ENCODE measurements at regions not wholly inside any gene's neighbourhood (a gene's known extent, or its start where the extent isn't known, plus 50 kb on each side); places are given as distances from the start of the nearest gene placed in this dataset.

- no peaks in the 10 kb centered on the region for H3K9me2 ChIP-seq (ENCODE audit: insufficient read depth)
- no peaks in the 10 kb centered on the region for H3K79me2 ChIP-seq (ENCODE audit: insufficient read depth)
- no peak overlapping the region for H3K9ac ChIP-seq
- no peak overlapping the region for H2AFZ ChIP-seq
- peaks cover 51% of the 10 kb centered on the region for H3K4me1 ChIP-seq (ENCODE audit: insufficient read depth)
- H3K27me3 ChIP-seq (replicated peaks; ENCODE audit: insufficient read depth): no peaks in the 10 kb centered on the region
- in situ Hi-C loops (cut with MboI): no loop called here
- peak overlapping the region; percentile 61 for H3K27ac ChIP-seq
- H3K4me3 ChIP-seq: peak overlapping the region; percentile 30
- no peaks in the 10 kb centered on the region for H3K9me3 ChIP-seq (ENCODE audit: low read depth)
- H3K4me2 ChIP-seq (ENCODE audit: unreplicated experiment): peak overlapping the region; percentile 76
- H3K36me3 ChIP-seq (ENCODE audit: low read depth): no peaks in the 10 kb centered on the region
- peaks cover 25% of the 10 kb centered on the region for H3F3A ChIP-seq (ENCODE audit: insufficient read depth)
- no peaks in the 10 kb centered on the region for H4K20me1 ChIP-seq (ENCODE audit: insufficient read depth)
- DNase-seq: peak; percentile 38
- no peak for TF ChIP-seq EZH2phosphoT487 (IDR thresholded peaks at IDR 0.05; ENCODE audit: insufficient read depth, low read depth)
- TF ChIP-seq EZH2 (IDR thresholded peaks at IDR 0.05; ENCODE audit: insufficient read depth, poor library complexity, severe bottlenecking): no peak
Measured at GRCh38 chr7:81366546-81366945, 403.3 kb downstream of the HGF start.

GRCh38 chr7:81361769-81362312 lies 408.0 kb downstream of the HGF start:
- no peak overlapping the region for H3K4me3 ChIP-seq
- no peaks in the 10 kb centered on the region for H3K9me2 ChIP-seq (ENCODE audit: insufficient read depth)
- in situ Hi-C loops (cut with MboI): no loop called here
- no peak overlapping the region for H3K27ac ChIP-seq
- no peaks in the 10 kb centered on the region for H3K9me3 ChIP-seq (ENCODE audit: low read depth)
- peak; percentile 33 for DNase-seq
- H2AFZ ChIP-seq: peak overlapping the region; percentile 39
- WGBS, 2 experiments (ENCODE audit: low coverage in 1 of 2, low lambda C conversion rate in 2 of 2, missing lambda C conversion rate in 2 of 2): 36 to 43% methylated on average over 2 of the region's 2 CpGs
- peaks cover 24% of the 10 kb centered on the region for H3K4me1 ChIP-seq (ENCODE audit: insufficient read depth)
- H3K4me2 ChIP-seq (ENCODE audit: unreplicated experiment): no peak overlapping the region
- H3K36me3 ChIP-seq (ENCODE audit: low read depth): no peaks in the 10 kb centered on the region
- no peaks in the 10 kb centered on the region for H3K27me3 ChIP-seq (replicated peaks; ENCODE audit: insufficient read depth)
- H3K9ac ChIP-seq: no peak overlapping the region
- TF ChIP-seq EZH2phosphoT487 (IDR thresholded peaks at IDR 0.05; ENCODE audit: insufficient read depth, low read depth): no peak
- no peak for TF ChIP-seq EZH2 (IDR thresholded peaks at IDR 0.05; ENCODE audit: insufficient read depth, poor library complexity, severe bottlenecking)
- no peaks in the 10 kb centered on the region for H3K79me2 ChIP-seq (ENCODE audit: insufficient read depth)
- H3F3A ChIP-seq (ENCODE audit: insufficient read depth): peaks cover 10% of the 10 kb centered on the region
- H4K20me1 ChIP-seq (ENCODE audit: insufficient read depth): no peaks in the 10 kb centered on the region

- Histone ChIP-seq H3K27ac (no peak overlapping the region), H3F3A (ENCODE audit: insufficient read depth) (no peaks in the 10 kb centered on the region), H3K4me3 (no peak overlapping the region), H4K20me1 (ENCODE audit: insufficient read depth) (no peaks in the 10 kb centered on the region), H3K9ac (no peak overlapping the region), H3K4me2 (ENCODE audit: unreplicated experiment) (no peak overlapping the region), H3K36me3 (ENCODE audit: low read depth) (no peaks in the 10 kb centered on the region), H3K4me1 (ENCODE audit: insufficient read depth) (no peaks in the 10 kb centered on the region), H2AFZ (no peak overlapping the region), H3K9me2 (ENCODE audit: insufficient read depth) (no peaks in the 10 kb centered on the region), H3K9me3 (ENCODE audit: low read depth) (no peaks in the 10 kb centered on the region), H3K79me2 (ENCODE audit: insufficient read depth) (no peaks in the 10 kb centered on the region), H3K27me3 (replicated peaks; ENCODE audit: insufficient read depth) (no peaks in the 10 kb centered on the region)
- 54 to 74% methylated on average over 2 of the region's 2 CpGs for WGBS, 2 experiments (ENCODE audit: low coverage in 1 of 2, low lambda C conversion rate in 2 of 2, missing lambda C conversion rate in 2 of 2)
- in situ Hi-C loops (cut with MboI): no loop called here
- DNase-seq: peak; percentile 8
- no peak for TF ChIP-seq EZH2phosphoT487 (IDR thresholded peaks at IDR 0.05; ENCODE audit: insufficient read depth, low read depth)
- TF ChIP-seq EZH2 (IDR thresholded peaks at IDR 0.05; ENCODE audit: insufficient read depth, poor library complexity, severe bottlenecking): no peak
Measured at GRCh38 chr7:81355911-81356310, 413.9 kb downstream of the HGF start.

- no peak for TF ChIP-seq EZH2 (IDR thresholded peaks at IDR 0.05; ENCODE audit: insufficient read depth, poor library complexity, severe bottlenecking)
- no peak for TF ChIP-seq EZH2phosphoT487 (IDR thresholded peaks at IDR 0.05; ENCODE audit: insufficient read depth, low read depth)
- no peaks in the 10 kb centered on the region for H3F3A ChIP-seq (ENCODE audit: insufficient read depth)
- H3K79me2 ChIP-seq (ENCODE audit: insufficient read depth): no peaks in the 10 kb centered on the region
- peak; percentile 23 for DNase-seq
- no peak overlapping the region for H3K4me3 ChIP-seq
- H3K9me2 ChIP-seq (ENCODE audit: insufficient read depth): no peaks in the 10 kb centered on the region
- no peak overlapping the region for H3K27ac ChIP-seq
- no peaks in the 10 kb centered on the region for H3K27me3 ChIP-seq (replicated peaks; ENCODE audit: insufficient read depth)
- H2AFZ ChIP-seq: peak overlapping the region; percentile 30
- H3K4me2 ChIP-seq (ENCODE audit: unreplicated experiment): no peak overlapping the region
- H3K9me3 ChIP-seq (ENCODE audit: low read depth): no peaks in the 10 kb centered on the region
- no peaks in the 10 kb centered on the region for H4K20me1 ChIP-seq (ENCODE audit: insufficient read depth)
- 33 to 36% methylated on average over 5 of the region's 5 CpGs for WGBS, 2 experiments (ENCODE audit: low coverage in 1 of 2, low lambda C conversion rate in 2 of 2, missing lambda C conversion rate in 2 of 2)
- no peak overlapping the region for H3K9ac ChIP-seq
- no peaks in the 10 kb centered on the region for H3K4me1 ChIP-seq (ENCODE audit: insufficient read depth)
- in situ Hi-C loops (cut with MboI): no loop called here
- no peaks in the 10 kb centered on the region for H3K36me3 ChIP-seq (ENCODE audit: low read depth)
Measured at GRCh38 chr7:81349044-81349443, 420.8 kb downstream of the HGF start.

- H3K9me3 ChIP-seq (ENCODE audit: low read depth): no peaks in the 10 kb centered on the region
- H4K20me1 ChIP-seq (ENCODE audit: insufficient read depth): no peaks in the 10 kb centered on the region
- in situ Hi-C loops (cut with MboI): no loop called here
- no peaks in the 10 kb centered on the region for H3K27me3 ChIP-seq (replicated peaks; ENCODE audit: insufficient read depth)
- peaks cover 15% of the 10 kb centered on the region for H3K4me1 ChIP-seq (ENCODE audit: insufficient read depth)
- H3F3A ChIP-seq (ENCODE audit: insufficient read depth): no peaks in the 10 kb centered on the region
- H3K36me3 ChIP-seq (ENCODE audit: low read depth): no peaks in the 10 kb centered on the region
- DNase-seq: peak; percentile 27
- 10 to 11% methylated on average over 2 of the region's 2 CpGs for WGBS, 2 experiments (ENCODE audit: low coverage in 1 of 2, low lambda C conversion rate in 2 of 2, missing lambda C conversion rate in 2 of 2)
- peak overlapping the region; percentile 55 for H3K4me2 ChIP-seq (ENCODE audit: unreplicated experiment)
- H3K9ac ChIP-seq: no peak overlapping the region
- H2AFZ ChIP-seq: peak overlapping the region; percentile 75
- TF ChIP-seq EZH2phosphoT487 (IDR thresholded peaks at IDR 0.05; ENCODE audit: insufficient read depth, low read depth) (no peak), EZH2 (IDR thresholded peaks at IDR 0.05; ENCODE audit: insufficient read depth, poor library complexity, severe bottlenecking) (no peak)
- H3K4me3 ChIP-seq: no peak overlapping the region
- H3K79me2 ChIP-seq (ENCODE audit: insufficient read depth): no peaks in the 10 kb centered on the region
- H3K27ac ChIP-seq: no peak overlapping the region
- no peaks in the 10 kb centered on the region for H3K9me2 ChIP-seq (ENCODE audit: insufficient read depth)
Measured at GRCh38 chr7:81339946-81340345, 421.1 kb upstream of the SEMA3C start.
